Keratinocyte (primary cell): ENCODE measurements at regions not wholly inside any gene's neighbourhood (a gene's known extent, or its start where the extent isn't known, plus 50 kb on each side); places are given as distances from the start of the nearest gene placed in this dataset.

Source experiments
- DNase-seq: peaks from one replicate; pipeline ENCODE4 v3.0.0-alpha.2; 2011; ENCODE audit warnings: low read depth, missing footprints, low spot score
- FAIRE-seq: peaks from 2 replicates; lab custom pipeline; 2011; peaks lifted over from hg19 to GRCh38; lab: Jason Lieb, UNC
- H2AFZ ChIP-seq: 2 replicates; pipeline ENCODE4 v1.6.0; 2012; ENCODE audit warnings: low read length, control low read depth, inconsistent platforms; ENCODE audit not compliant: control insufficient read depth
- H3K27ac ChIP-seq: 2 replicates; pipeline ENCODE4 v1.5.1; 2011; ENCODE audit warnings: low read length; ENCODE audit not compliant: control insufficient read depth, insufficient read depth
- H3K27me3 ChIP-seq: 3 replicates; pipeline ENCODE4 v1.6.0; 2011; ENCODE audit warnings: low read length; ENCODE audit not compliant: control insufficient read depth, insufficient read depth; ENCODE audit errors: extremely low read depth
- H3K36me3 ChIP-seq, 2 experiments: 2 replicates in 1 of 2; 3 replicates in 1 of 2; pipeline ENCODE4 v1.5.1; 2011; ENCODE audit warnings: low read length in 2 of 2, mild to moderate bottlenecking in 1 of 2; ENCODE audit not compliant: control insufficient read depth in 2 of 2, insufficient read depth in 2 of 2; ENCODE audit errors: extremely low read depth in 1 of 2
- H3K4me1 ChIP-seq: 3 replicates; pipeline ENCODE4 v1.5.1; 2011; ENCODE audit warnings: low read length; ENCODE audit not compliant: control insufficient read depth, insufficient read depth; ENCODE audit errors: extremely low read depth
- H3K4me2 ChIP-seq: 3 replicates; pipeline ENCODE4 v1.6.0; 2011; ENCODE audit warnings: low read depth, low read length; ENCODE audit not compliant: control insufficient read depth, insufficient read depth; ENCODE audit errors: extremely low read depth
- H3K4me3 ChIP-seq, 3 experiments: fragments of 200-600 bp in 1 of 3; sonication (generic) in 1 of 3; 2 replicates in 2 of 3; 3 replicates in 1 of 3; pipeline ENCODE4 v1.5.1; 2011 to 2016; ENCODE audit warnings: low read length in 3 of 3, mild to moderate bottlenecking in 3 of 3, control low read depth in 2 of 3, inconsistent platforms in 1 of 3, low read depth in 1 of 3, mixed read lengths in 1 of 3, mixed run types in 1 of 3, moderate library complexity in 1 of 3; ENCODE audit not compliant: control insufficient read depth in 2 of 3, insufficient read depth in 2 of 3; ENCODE audit errors: extremely low read depth in 1 of 3
- H3K79me2 ChIP-seq: 2 replicates; pipeline ENCODE4 v1.6.0; 2012; ENCODE audit warnings: low read length; ENCODE audit not compliant: control insufficient read depth, insufficient read depth
- H3K9ac ChIP-seq: 3 replicates; pipeline ENCODE4 v1.6.0; 2011; ENCODE audit warnings: low read length; ENCODE audit not compliant: control insufficient read depth, insufficient read depth; ENCODE audit errors: extremely low read depth
- H3K9me1 ChIP-seq: 3 replicates; pipeline ENCODE4 v1.6.0; 2011; ENCODE audit warnings: low read length; ENCODE audit not compliant: control insufficient read depth, insufficient read depth; ENCODE audit errors: extremely low read depth
- H3K9me3 ChIP-seq: 2 replicates; pipeline ENCODE4 v1.5.1; 2012; ENCODE audit warnings: low read depth, low read length; ENCODE audit not compliant: control insufficient read depth
- H4K20me1 ChIP-seq: 3 replicates; pipeline ENCODE4 v1.6.0; 2011; ENCODE audit warnings: low read length; ENCODE audit not compliant: control insufficient read depth, insufficient read depth; ENCODE audit errors: extremely low read depth
- EZH2 ChIP-seq: IDR thresholded peaks from one replicate; pipeline ENCODE4 v1.6.1; 2012; ENCODE audit warnings: inconsistent platforms, mild to moderate bottlenecking, low read length, moderate library complexity
- dilution Hi-C: fragments of 300-500 bp; cut with MboI; formaldehyde crosslinking; loops from one replicate; pipeline ENCODE4 v1.7.0; 2020; ENCODE audit warnings: low sequenced_read_pairs; ENCODE audit not compliant: extremely low pct_ligation_motif_present
- TF ChIP-seq, protein P1 (sequence below), 3 experiments: IDR thresholded peaks in 1 of 3; conservative IDR thresholded peaks in 1 of 3; optimal IDR thresholded peaks in 1 of 3; 2 replicates in 2 of 3; 3 replicates in 1 of 3; pipeline versions ENCODE3 to v1.5.1; 2011; ENCODE audit warnings: low read length in 3 of 3, mild to moderate bottlenecking in 3 of 3, moderate library complexity in 2 of 3, control low read depth in 1 of 3, inconsistent platforms in 1 of 3; ENCODE audit not compliant: insufficient read depth in 2 of 3; ENCODE audit errors: extremely low read depth in 1 of 3

- Histone ChIP-seq H3K4me1 (peaks cover 2% of the 10 kb centered on the region), H3K27me3 (no peaks in the 10 kb centered on the region), H3K9me3 (no peaks in the 10 kb centered on the region), H3K36me3 (no peaks in the 10 kb centered on the region), H4K20me1 (no peaks in the 10 kb centered on the region), H3K79me2 (no peaks in the 10 kb centered on the region), H3K4me3 (no peak overlapping the region), H3K27ac (no peak overlapping the region), H3K9me1 (no peaks in the 10 kb centered on the region), H2AFZ (no peak overlapping the region), H3K4me2 (no peak overlapping the region), H3K9ac (no peak overlapping the region)
- no peak for DNase-seq
- TF ChIP-seq, protein P1, sequence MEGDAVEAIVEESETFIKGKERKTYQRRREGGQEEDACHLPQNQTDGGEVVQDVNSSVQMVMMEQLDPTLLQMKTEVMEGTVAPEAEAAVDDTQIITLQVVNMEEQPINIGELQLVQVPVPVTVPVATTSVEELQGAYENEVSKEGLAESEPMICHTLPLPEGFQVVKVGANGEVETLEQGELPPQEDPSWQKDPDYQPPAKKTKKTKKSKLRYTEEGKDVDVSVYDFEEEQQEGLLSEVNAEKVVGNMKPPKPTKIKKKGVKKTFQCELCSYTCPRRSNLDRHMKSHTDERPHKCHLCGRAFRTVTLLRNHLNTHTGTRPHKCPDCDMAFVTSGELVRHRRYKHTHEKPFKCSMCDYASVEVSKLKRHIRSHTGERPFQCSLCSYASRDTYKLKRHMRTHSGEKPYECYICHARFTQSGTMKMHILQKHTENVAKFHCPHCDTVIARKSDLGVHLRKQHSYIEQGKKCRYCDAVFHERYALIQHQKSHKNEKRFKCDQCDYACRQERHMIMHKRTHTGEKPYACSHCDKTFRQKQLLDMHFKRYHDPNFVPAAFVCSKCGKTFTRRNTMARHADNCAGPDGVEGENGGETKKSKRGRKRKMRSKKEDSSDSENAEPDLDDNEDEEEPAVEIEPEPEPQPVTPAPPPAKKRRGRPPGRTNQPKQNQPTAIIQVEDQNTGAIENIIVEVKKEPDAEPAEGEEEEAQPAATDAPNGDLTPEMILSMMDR (optimal IDR thresholded peaks at IDR 0.05 in 1 of 3, IDR thresholded peaks at IDR 0.05 in 1 of 3, conservative IDR thresholded peaks at IDR 0.05 in 1 of 3; ENCODE audit: extremely low read depth in 1 of 3, insufficient read depth in 2 of 3, low read length in 3 of 3): no peak
- TF ChIP-seq EZH2: no peak
- no peak for FAIRE-seq
- dilution Hi-C loops: no loop called here
Measured at GRCh38 chr2:182621810-182622209, 94.2 kb upstream of the DNAJC10 start.

DNA sequence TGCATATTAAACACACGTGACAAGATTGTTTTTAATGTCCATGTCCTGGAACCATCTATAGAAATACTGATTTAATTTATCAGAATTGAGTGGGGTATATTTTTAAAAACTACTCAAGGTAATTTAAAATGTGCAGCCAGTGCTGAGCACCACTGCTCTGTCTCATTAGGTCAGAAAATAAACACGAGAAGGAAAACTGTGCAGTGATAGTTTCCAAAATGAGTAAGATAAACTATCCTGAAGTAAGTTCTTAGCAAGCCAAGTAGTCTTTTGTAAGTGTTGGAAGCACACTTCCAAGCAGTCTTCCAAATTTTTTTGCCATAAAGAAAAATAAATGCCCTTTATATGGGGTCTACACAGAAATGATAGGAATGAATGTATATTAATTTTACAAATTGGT lies 93.8 kb upstream of the DNAJC10 start:
- TF ChIP-seq, protein P1 (optimal IDR thresholded peaks at IDR 0.05 in 1 of 3, IDR thresholded peaks at IDR 0.05 in 1 of 3, conservative IDR thresholded peaks at IDR 0.05 in 1 of 3; ENCODE audit: extremely low read depth in 1 of 3, insufficient read depth in 2 of 3, low read length in 3 of 3): no peak
- no peak for TF ChIP-seq EZH2
- dilution Hi-C loops: no loop called here
- H3K4me1 ChIP-seq: peaks cover 2% of the 10 kb centered on the region
- H3K79me2 ChIP-seq: no peaks in the 10 kb centered on the region
- H3K9ac ChIP-seq: no peak overlapping the region
- H3K36me3 ChIP-seq: no peaks in the 10 kb centered on the region
- H3K27me3 ChIP-seq: no peaks in the 10 kb centered on the region
- FAIRE-seq (no peak), DNase-seq (no peak)
- H3K4me2 ChIP-seq: no peak overlapping the region
- H3K27ac ChIP-seq: no peak overlapping the region
- H2AFZ ChIP-seq: no peak overlapping the region
- no peaks in the 10 kb centered on the region for H3K9me3 ChIP-seq
- H4K20me1 ChIP-seq: no peaks in the 10 kb centered on the region
- no peaks in the 10 kb centered on the region for H3K9me1 ChIP-seq
- H3K4me3 ChIP-seq: no peak overlapping the region
